ENCODE measurements at regions not wholly inside any gene's neighbourhood (a gene's known extent, or its start where the extent isn't known, plus 50 kb on each side); places are given as distances from the start of the nearest gene placed in this dataset.

DNA sequence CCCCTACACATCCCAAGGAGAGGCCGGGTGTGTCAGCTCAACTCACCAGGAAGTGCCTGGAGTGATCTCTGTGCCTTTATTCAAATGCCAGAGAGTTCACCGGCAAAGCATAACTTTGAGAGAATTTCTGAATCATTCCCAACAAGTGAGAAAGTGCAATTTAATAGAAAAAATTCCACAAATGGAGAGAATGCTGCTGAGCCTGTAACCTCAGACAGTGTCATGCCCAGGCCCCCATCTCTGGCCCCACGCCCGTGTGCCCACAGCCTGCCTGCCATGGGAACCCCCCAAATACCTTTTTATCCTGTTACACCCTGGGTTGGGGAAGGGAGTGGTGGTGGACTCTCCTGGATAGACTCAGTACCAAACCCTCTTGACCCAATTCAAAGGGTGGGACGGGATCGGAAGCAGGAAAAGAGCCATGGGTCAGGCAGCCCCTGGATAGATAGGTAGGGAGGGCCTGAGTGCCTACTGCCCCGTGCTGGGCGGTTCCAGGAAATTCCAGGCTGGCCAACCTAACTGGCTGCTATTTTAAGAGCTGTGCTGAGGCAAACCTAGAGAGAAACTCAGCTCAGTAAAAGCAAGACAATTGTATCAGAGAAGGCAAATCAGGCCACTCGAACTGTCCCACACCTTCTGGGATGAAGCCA lies 179.0 kb upstream of the FOXA2 start:
- TF ChIP-seq EZH2phosphoT487 (IDR thresholded peaks at IDR 0.05; ENCODE audit: insufficient read depth, low read depth) (no peak), EZH2 (IDR thresholded peaks at IDR 0.05; ENCODE audit: insufficient read depth, poor library complexity, severe bottlenecking) (no peak)
